ENCODE measurements at regions not wholly inside any gene's neighbourhood (a gene's known extent, or its start where the extent isn't known, plus 50 kb on each side); places are given as distances from the start of the nearest gene placed in this dataset.

DNA sequence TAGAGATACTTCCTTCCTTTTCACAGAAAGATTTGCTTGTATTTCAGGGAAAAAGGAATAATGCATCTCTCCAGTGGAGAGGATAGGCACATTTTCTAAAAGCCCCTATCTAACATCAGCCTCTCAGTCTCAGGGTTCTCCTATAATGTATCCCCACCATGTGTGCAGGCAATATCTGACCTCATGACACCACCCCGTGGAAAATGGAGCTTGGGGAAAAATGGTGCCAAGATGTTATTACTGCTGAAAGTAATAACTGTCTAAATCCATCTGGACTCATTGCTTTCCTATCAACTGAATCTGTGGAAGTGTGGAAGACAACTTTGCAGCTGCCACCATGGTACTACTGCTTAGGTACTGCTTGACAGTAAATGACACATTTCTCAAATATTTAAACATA lies 574.3 kb downstream of the LRRC70 start:
- DNase-seq, result no peak

DNA sequence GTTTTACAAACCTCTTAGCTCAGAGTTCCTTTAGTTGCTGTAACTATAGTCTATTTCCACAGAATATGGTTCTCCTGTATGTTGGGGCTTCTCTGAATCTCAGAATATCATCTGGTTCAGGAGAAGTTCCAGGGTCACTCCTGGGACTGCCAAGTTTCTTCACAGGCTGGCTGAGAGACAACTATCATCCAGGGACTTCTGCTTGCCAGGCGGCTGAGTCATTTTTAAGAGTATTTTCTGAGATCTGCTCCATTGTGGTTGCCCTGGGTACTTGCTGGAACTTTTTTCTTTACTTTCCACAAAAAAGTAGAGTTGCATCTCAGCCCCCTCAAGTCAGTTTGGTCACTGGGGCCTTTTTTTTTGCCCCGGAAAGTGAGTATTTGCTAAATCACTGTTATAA lies 566.5 kb downstream of the LRRC70 start:
- Histone ChIP-seq H3K9me3 (no peaks in the 10 kb centered on the region), H3K36me3 (ENCODE audit: insufficient read depth in 1 of 2, low read depth in 1 of 2) (no peaks in the 10 kb centered on the region), H3K4me1 (no peaks in the 10 kb centered on the region), H3K4me3 (no peak overlapping the region), H3K27me3 (ENCODE audit: insufficient read depth in 3 of 3, low read length in 2 of 3) (no peaks in the 10 kb centered on the region), H3K27ac (no peak overlapping the region)
- DNase-seq (peak; percentile 18 to 52), ATAC-seq (peak in 2 of 4 donors; percentile 28 to 53)
- intact Hi-C loops (cut with DNase I), result no loop called here
- TF ChIP-seq, protein P1, sequence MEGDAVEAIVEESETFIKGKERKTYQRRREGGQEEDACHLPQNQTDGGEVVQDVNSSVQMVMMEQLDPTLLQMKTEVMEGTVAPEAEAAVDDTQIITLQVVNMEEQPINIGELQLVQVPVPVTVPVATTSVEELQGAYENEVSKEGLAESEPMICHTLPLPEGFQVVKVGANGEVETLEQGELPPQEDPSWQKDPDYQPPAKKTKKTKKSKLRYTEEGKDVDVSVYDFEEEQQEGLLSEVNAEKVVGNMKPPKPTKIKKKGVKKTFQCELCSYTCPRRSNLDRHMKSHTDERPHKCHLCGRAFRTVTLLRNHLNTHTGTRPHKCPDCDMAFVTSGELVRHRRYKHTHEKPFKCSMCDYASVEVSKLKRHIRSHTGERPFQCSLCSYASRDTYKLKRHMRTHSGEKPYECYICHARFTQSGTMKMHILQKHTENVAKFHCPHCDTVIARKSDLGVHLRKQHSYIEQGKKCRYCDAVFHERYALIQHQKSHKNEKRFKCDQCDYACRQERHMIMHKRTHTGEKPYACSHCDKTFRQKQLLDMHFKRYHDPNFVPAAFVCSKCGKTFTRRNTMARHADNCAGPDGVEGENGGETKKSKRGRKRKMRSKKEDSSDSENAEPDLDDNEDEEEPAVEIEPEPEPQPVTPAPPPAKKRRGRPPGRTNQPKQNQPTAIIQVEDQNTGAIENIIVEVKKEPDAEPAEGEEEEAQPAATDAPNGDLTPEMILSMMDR (IDR thresholded peaks at IDR 0.05), result no peak
- WGBS, 3 donors, result 46 to 71% (median 56%) methylated on average over 2 of the region's 2 CpGs

More for the DNA sequence above, 574.3 kb downstream of the LRRC70 start:
- Histone ChIP-seq H3K9me3 (no peaks in the 10 kb centered on the region), H3K36me3 (ENCODE audit: insufficient read depth in 1 of 2, low read depth in 1 of 2) (no peaks in the 10 kb centered on the region), H3K4me1 (no peaks in the 10 kb centered on the region), H3K27me3 (ENCODE audit: insufficient read depth in 3 of 3, low read length in 2 of 3) (no peaks in the 10 kb centered on the region), H3K27ac (no peak overlapping the region), H3K4me3 (no peak overlapping the region)
- ATAC-seq, result no peak
- 27 to 58% (median 42%) methylated on average over 1 of the region's 1 CpG for WGBS, 3 donors
- TF ChIP-seq, protein P1 (IDR thresholded peaks at IDR 0.05), result no peak
- intact Hi-C loops (cut with DNase I), result no loop called here

DNA sequence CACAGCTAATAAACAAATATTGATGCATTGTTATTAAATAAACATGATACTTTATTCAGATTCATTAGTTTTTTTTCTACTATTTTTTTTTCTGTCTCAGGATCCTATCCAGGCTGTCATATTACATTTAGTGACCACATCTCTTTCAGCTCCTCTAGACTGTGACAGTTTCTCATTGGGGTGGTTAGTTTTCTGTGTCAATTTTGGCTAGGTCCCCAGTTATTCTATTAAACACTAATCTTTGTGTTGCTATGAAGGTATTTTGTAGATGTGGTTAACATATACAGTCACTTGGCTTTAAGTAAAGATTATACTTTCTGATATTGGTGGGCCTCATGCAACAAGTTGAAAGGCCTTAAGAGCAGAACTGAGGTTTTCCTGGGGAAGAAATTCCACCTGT lies 563.0 kb downstream of the LRRC70 start:
- Histone ChIP-seq H3K4me3 (no peak overlapping the region), H3K36me3 (ENCODE audit: insufficient read depth in 1 of 2, low read depth in 1 of 2) (no peaks in the 10 kb centered on the region), H3K27me3 (ENCODE audit: insufficient read depth in 3 of 3, low read length in 2 of 3) (no peaks in the 10 kb centered on the region), H3K4me1 (no peaks in the 10 kb centered on the region), H3K9me3 (no peaks in the 10 kb centered on the region), H3K27ac (no peak overlapping the region)
- intact Hi-C loops (cut with DNase I), result no loop called here
- TF ChIP-seq, protein P1 (IDR thresholded peaks at IDR 0.05), result no peak
- no peak for DNase-seq
- no peak for ATAC-seq

DNA sequence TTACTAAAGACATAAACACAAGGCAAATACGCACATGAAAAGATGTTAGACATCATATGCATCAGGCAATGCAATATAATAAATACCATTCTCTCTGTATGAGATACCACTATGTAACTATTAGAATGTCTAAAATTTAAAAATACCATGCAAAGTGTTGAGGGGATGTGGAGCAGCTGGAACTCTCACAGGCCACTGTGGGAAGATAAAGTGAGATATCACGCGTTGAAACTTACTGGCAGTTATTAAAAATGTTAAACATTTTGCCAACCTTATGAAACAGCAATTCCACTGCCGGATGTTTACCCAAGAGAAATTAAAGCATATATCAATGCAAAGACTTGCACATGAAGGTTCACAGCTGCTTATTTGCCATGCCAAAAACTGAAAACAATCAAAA lies 556.7 kb downstream of the LRRC70 start:
- H3K4me3 ChIP-seq, result no peak overlapping the region
- H3K27ac ChIP-seq, result no peak overlapping the region
- H3K4me1 ChIP-seq, result no peaks in the 10 kb centered on the region
- no peaks in the 10 kb centered on the region for H3K27me3 ChIP-seq (ENCODE audit: insufficient read depth in 3 of 3, low read length in 2 of 3)
- intact Hi-C loops (cut with DNase I), result no loop called here
- DNase-seq (no peak), ATAC-seq (no peak)
- no peaks in the 10 kb centered on the region for H3K9me3 ChIP-seq
- WGBS, 3 donors, result 72 to 84% (median 73%) methylated on average over 4 of the region's 4 CpGs
- TF ChIP-seq, protein P1 (IDR thresholded peaks at IDR 0.05), result no peak
- H3K36me3 ChIP-seq (ENCODE audit: insufficient read depth in 1 of 2, low read depth in 1 of 2), result no peaks in the 10 kb centered on the region

DNA sequence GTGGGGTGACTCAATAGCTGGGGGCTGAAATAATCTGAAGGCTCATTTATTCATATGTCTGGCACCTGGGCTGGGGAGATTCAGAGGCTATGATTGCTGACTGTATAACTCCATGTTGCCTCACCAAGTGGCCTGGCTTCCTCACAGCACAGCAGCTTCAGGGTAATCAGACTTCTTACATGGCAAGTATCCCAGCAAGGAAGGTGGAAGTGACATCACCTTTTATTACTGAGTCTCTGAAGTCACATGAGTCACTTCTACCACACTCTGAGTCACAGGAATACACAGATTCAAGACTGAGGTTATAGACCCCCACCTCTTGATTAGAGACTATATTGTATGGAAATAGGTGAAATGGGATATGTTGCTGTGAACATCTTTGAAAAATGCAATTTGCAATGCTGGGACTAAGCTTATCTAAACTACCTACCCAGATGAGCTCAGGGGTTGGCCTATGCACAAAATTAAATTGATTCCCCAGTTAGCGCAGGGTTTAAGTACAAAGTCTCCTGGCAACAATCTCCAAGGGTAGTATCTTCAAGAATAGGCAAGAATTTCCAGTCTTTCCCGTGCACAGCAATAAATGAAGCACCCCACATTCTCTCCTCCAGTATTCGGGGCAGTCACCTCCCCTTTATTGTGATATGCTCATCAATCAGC lies 553.1 kb downstream of the LRRC70 start:
- no peak overlapping the region for H3K27ac ChIP-seq
- 83 to 90% (median 83%) methylated on average over 3 of the region's 3 CpGs for WGBS, 3 donors
- ATAC-seq, result no peak

More for the DNA sequence above, 553.1 kb downstream of the LRRC70 start:
- intact Hi-C loops (cut with DNase I), result no loop called here
- Histone ChIP-seq H3K4me3 (no peak overlapping the region), H3K36me3 (ENCODE audit: insufficient read depth in 1 of 2, low read depth in 1 of 2) (no peaks in the 10 kb centered on the region), H3K27me3 (ENCODE audit: insufficient read depth in 3 of 3, low read length in 2 of 3) (no peaks in the 10 kb centered on the region), H3K9me3 (no peaks in the 10 kb centered on the region), H3K4me1 (no peaks in the 10 kb centered on the region)
- TF ChIP-seq, protein P1 (IDR thresholded peaks at IDR 0.05), result no peak
- no peak for DNase-seq
